Endometrial microvascular endothelial cells (primary cell): ENCODE measurements at regions not wholly inside any gene's neighbourhood (a gene's known extent, or its start where the extent isn't known, plus 50 kb on each side); places are given as distances from the start of the nearest gene placed in this dataset.
"Not testable (repeated sequence)": the region's sequence is repeated elsewhere in the genome, so short reads cannot be mapped to it uniquely, and the experiment has no call there.

Source experiments
- in situ Hi-C: cut with HindIII; loops from 2 replicates; pipeline ENCODE4 v1.10.0; 2017; ENCODE audit warnings: low sequenced_read_pairs, low pct_unique_long_range_greater_than_20kb; ENCODE audit errors: inconsistent ontology term

DNA sequence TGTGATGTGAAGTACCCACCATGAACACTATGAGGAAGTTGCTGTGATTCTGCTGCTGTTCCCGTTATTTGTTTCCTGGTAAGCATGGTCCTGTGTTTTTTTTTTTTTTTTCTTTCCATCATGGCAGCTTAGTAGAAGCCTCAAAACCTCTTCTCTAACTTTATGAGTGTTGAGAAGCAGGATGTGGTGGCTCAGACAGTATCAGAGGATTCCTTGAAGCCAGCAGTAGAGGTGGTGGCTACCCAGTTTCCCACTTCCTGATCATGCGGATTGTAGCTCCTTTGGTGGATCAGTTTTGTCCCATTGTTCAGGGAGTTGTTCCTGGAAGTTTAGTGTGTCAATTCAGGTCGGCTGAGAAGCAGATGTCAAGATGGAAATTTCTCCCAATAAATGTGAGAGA lies 175.8 kb downstream of the ATP23 start:
- in situ Hi-C loops: no loop called here

DNA sequence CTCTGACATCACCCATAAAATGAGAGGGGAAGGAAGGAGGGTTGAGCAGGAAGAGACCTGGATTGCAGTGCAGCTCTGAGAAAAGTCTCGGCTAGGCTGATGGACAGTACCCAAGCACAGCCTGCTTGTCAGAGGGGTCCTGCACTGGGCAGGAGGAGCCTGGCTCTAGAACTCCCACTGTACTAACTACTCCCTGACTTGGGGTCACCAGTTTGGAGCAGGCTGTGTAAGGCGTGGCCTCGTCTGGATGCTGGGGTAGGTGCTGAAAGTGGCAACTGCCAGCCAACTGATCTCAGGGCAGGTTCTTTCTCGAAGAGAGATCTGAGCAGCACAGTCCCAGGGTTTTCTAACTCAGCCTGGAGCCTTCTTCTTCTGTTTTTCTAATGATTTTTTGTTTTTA lies 176.3 kb downstream of the ATP23 start:
- in situ Hi-C loops: no loop called here

DNA sequence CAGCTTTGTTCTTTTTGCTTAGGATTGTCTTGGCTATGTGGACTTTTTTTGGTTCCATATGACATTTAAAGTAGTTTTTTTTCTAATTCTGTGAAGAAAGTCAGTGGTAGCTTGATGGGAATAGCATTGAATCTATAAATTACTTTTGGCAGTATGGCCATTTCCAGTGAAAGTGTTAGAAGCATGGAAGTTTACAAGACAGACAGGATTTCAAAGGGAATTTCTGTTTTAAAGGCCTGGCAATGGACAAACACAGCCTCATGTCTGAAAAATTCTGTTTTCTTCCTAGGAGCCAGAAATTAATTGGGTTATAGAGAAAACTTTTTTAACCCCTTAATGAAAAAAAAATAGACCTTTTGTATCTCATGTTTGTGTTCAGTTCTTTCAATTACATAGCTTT lies 184.4 kb downstream of the ATP23 start:
- in situ Hi-C loops: not testable (repeated sequence)

GRCh38 chr12:58131986-58132755 lies 190.8 kb downstream of the ATP23 start:
- in situ Hi-C loops: no loop called here

GRCh38 chr12:58138424-58138823 lies 197.1 kb downstream of the ATP23 start:
- in situ Hi-C loops: no loop called here

GRCh38 chr12:58139894-58140293 lies 198.5 kb downstream of the ATP23 start:
- in situ Hi-C loops: no loop called here

DNA sequence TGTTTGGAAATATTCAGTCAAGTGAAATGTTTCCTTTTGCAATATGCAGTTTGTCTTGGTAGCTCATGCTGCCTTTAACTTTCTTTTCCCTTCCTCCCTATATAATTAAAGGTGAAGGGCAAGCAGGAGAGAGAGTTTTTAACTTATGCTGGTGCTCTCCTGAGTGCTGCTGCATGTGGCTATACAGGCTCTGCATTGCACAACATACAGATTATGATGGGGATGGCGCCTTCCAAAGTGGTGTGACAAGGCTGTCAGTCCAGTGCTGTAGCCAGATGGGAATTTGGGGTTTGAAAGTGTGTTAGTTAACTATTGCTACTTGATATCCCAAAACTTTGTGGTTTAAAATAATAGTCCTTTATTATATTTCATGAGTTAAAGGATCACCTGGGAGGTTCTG lies 199.0 kb downstream of the ATP23 start:
- in situ Hi-C loops: no loop called here

- in situ Hi-C loops: no loop called here
Observed at GRCh38 chr12:58142991-58143390, 201.6 kb downstream of the ATP23 start.

DNA sequence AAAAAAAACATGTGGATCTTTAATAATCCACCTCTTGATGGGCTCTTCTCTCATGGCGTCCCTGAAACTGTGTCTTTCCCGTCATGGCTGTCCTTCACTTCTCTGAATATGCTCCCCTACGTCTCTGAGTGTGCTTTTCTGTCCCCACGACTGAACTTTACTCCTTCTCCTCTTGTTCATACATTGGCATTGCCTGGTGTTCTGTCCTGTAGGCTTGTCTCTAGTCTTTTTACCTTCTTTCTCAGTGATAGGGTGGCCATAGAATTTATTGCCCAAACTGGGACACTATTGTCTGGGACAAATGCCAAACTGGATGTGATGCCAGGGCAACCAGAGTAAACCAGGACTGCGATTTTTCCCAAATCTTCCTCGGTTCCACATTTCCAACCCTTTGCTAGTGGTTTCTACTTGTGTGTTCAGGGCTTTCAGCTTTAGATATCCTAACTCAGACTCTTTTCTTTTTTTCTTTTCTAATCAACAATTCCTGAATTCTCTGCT lies 202.2 kb downstream of the ATP23 start:
- in situ Hi-C loops: no loop called here

- in situ Hi-C loops: no loop called here
Observed at GRCh38 chr12:58148405-58148804, 207.0 kb downstream of the ATP23 start.

GRCh38 chr12:58148976-58149375 lies 207.6 kb downstream of the ATP23 start:
- in situ Hi-C loops: no loop called here

DNA sequence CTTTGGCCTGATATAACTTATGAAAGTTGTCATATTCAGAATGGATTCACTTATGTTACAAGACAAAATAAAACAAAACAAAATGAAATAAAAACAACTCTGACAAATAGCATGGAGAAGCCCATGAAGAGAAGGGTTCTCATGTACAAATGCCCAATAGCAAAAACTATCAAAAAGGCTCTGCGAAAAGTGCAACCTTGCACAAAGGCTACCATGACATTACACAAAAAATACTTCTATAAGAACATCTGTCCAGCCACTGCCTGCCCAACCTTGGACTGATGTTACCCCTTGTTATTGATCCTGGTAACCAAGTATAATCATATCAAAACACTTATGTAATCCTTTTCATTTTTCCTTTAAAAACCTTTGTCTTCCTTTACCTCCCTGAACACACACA lies 213.0 kb downstream of the ATP23 start:
- in situ Hi-C loops: no loop called here

- in situ Hi-C loops: no loop called here
Observed at GRCh38 chr12:58156697-58157096, 215.3 kb downstream of the ATP23 start.

DNA sequence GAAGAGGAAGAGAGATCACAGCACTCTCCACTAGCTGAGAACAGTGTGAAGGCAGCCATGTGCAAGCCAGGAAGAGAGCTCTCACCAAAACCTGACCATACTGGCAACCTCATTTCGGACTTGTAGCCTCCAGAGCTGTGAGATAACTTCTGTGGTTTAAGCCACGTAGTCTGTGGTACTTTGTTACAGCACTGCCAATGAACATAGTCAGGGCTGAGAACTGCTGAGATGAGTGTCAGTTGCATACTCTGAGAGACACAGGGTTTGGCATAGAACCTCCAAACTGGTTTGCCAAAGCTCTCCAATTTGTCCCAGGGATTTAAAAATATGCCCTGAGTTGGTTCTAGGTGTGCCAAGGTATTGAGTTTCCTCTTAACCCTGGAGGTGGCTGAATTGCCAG lies 218.6 kb downstream of the ATP23 start:
- in situ Hi-C loops: no loop called here

GRCh38 chr12:58161773-58162172 lies 220.4 kb downstream of the ATP23 start:
- in situ Hi-C loops: no loop called here

DNA sequence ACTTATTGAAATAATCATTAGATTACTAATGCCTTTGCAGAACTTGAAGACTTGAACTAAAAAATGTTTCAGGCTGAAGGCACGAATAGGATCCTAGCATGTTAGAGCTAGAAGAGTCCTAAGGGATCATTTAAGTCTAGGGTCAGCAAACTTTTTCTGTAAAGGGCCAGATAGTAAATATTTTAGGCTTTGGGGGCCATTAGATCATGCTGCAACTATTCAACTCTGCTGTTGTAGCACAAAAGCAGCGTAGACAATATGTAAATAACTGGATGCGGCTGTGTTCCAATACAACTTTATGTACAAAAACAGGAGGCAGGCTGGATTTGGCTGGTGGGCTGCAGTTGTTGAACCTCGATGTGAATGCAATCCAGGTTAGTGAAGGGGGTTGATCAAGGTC lies 221.7 kb downstream of the ATP23 start:
- in situ Hi-C loops: no loop called here

GRCh38 chr12:58166643-58167042 lies 225.3 kb downstream of the ATP23 start:
- in situ Hi-C loops: no loop called here

DNA sequence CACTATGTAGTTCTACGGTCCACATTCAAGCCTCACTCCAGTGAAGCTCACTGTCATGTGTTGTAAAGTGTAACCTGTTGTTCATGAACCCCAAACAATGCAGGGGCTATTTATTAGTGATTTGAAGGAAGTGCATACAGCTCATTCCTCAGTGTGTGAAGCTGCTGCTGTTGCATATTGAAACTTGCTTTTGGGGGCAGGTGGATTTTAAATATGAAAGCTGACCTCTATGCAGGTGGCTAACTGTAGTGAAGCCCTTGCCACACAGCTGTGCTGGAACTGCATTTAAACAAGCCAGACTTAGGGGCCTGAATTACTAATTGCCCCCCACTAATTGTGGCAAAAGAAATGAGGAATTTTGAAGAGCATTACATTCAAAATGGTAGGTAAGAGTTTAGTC lies 226.3 kb downstream of the ATP23 start:
- in situ Hi-C loops: no loop called here

GRCh38 chr12:58169826-58170225 lies 228.5 kb downstream of the ATP23 start:
- in situ Hi-C loops: no loop called here

GRCh38 chr12:58171914-58172313 lies 230.5 kb downstream of the ATP23 start:
- in situ Hi-C loops: no loop called here
